K562 (cell line): ENCODE measurements at regions not wholly inside any gene's neighbourhood (a gene's known extent, or its start where the extent isn't known, plus 50 kb on each side); places are given as distances from the start of the nearest gene placed in this dataset.

Experiments
- CC2D1A ChIP-seq: fragments of 450-650 bp; IDR thresholded peaks from 2 replicates; pipeline ENCODE4 v1.6.1; 2017; ENCODE audit warnings: mild to moderate bottlenecking
- CHCHD3 ChIP-seq: fragments of 250-450 bp; sonication (Bioruptor Pico); IDR thresholded peaks from 2 replicates; pipeline ENCODE4 v2.1.2; 2022; ENCODE audit warnings: mild to moderate bottlenecking
- CUX1 ChIP-seq: fragments of 200-800 bp; sonication (Bioruptor generic); IDR thresholded peaks from 2 replicates; pipeline ENCODE4 v1.6.1; 2016; ENCODE audit warnings: missing genetic modification characterization, missing compliant biosample characterization
- HDAC6 ChIP-seq: IDR thresholded peaks from 2 replicates; pipeline ENCODE4 v1.6.1; 2012; ENCODE audit warnings: low read depth, mild to moderate bottlenecking, control low read depth, inconsistent platforms, low read length, moderate library complexity
- MCM7 ChIP-seq, 2 experiments: fragments of 450-650 bp; IDR thresholded peaks; 2 replicates each; pipeline ENCODE4 v1.6.1; 2016 to 2018
- PREB ChIP-seq: sonication (generic); formaldehyde crosslinking; IDR thresholded peaks from 2 replicates; pipeline ENCODE4 v1.8.1; 2023; ENCODE audit warnings: mild to moderate bottlenecking, missing genetic modification reagents
- RCOR1 ChIP-seq, 2 experiments: IDR thresholded peaks; 2 replicates each; pipeline ENCODE4 v1.6.1; 2012; ENCODE audit warnings: low read depth in 2 of 2, low read length in 2 of 2, borderline replicate concordance in 1 of 2, improper control_type of control experiment in 1 of 2
- SREBF2 ChIP-seq: sonication (generic); formaldehyde crosslinking; IDR thresholded peaks from 2 replicates; pipeline ENCODE4 v1.4.0; 2020; ENCODE audit warnings: mild to moderate bottlenecking, missing genetic modification reagents
- TSC22D4 ChIP-seq: fragments of 450-650 bp; IDR thresholded peaks from 2 replicates; pipeline ENCODE4 v1.6.1; 2016; ENCODE audit warnings: missing genetic modification characterization, missing biosample characterization, control low read depth
- ZNF347 ChIP-seq: fragments of 450-650 bp; formaldehyde crosslinking; IDR thresholded peaks from 2 replicates; pipeline ENCODE4 v1.4.0; 2020; ENCODE audit warnings: low read depth, mild to moderate bottlenecking, moderate library complexity
- ZNF696 ChIP-seq: fragments of 250-450 bp; sonication (Bioruptor Pico); conservative IDR thresholded peaks from 2 replicates; pipeline ENCODE4 v1.4.0; 2020; ENCODE audit warnings: mild to moderate bottlenecking, moderate library complexity
- ZNF785 ChIP-seq: fragments of 250-450 bp; sonication (Bioruptor Pico); IDR thresholded peaks from 2 replicates; pipeline ENCODE4 v1.4.0; 2020; ENCODE audit warnings: mild to moderate bottlenecking
- TF ChIP-seq, protein P1 (sequence below): fragments of 450-650 bp; IDR thresholded peaks from 2 replicates; pipeline ENCODE4 v1.6.1; 2017; ENCODE audit warnings: antibody characterized with exemption

DNA sequence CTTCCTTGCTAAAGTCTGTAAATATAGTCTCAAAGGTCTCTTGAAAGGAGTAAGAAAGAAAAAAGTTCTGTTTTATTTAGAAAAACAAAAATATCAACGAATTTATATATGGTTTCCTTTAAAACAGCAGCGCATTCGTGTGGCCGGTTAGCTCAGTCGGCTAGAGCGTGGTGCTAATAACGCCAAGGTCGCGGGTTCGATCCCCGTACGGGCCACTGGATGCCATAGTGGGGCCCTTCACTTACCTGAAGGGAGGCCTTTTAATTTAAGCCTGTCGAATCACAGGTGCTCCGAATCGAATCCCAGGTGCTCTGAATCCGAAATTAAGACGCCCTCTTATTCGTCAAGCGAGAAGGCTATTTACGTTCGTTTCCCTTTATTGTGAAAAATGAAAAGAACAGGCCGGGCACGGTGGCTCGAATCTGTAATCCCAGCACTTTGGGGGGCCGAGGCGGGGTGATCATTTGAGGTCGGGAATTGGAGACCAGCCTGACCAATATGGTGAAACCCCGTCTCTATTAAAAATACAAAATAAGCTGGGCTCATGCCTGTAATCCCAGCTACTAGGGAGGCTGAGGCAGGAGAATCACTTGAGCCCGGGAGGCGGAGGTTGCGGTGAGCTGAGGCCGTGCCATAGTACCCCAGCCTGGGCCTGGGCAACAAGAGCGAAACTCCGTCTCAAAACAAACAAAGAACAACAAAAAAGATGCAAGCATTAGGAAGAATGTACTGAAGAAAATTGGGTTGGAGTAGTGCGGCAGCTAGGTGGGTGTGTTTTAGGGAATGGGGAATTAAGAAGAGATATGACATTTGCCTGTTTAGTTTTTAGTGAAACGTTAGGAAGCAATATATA lies 195.8 kb upstream of the ZNF184 start (continued):
- TF ChIP-seq, protein P1, sequence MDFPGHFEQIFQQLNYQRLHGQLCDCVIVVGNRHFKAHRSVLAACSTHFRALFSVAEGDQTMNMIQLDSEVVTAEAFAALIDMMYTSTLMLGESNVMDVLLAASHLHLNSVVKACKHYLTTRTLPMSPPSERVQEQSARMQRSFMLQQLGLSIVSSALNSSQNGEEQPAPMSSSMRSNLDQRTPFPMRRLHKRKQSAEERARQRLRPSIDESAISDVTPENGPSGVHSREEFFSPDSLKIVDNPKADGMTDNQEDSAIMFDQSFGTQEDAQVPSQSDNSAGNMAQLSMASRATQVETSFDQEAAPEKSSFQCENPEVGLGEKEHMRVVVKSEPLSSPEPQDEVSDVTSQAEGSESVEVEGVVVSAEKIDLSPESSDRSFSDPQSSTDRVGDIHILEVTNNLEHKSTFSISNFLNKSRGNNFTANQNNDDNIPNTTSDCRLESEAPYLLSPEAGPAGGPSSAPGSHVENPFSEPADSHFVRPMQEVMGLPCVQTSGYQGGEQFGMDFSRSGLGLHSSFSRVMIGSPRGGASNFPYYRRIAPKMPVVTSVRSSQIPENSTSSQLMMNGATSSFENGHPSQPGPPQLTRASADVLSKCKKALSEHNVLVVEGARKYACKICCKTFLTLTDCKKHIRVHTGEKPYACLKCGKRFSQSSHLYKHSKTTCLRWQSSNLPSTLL, result peak; percentile 56; the same call in 1 of the 2 replicates
- TF ChIP-seq ZNF785 (CRISPR knock-in tag) (no peak), SREBF2 (peak; percentile 85; the same call in 1 of the 2 replicates), PREB (0 out of 2 replicates have a peak, but pooled peaks have one; percentile 54), HDAC6 (no peak), CC2D1A (peak; percentile 52; the same call in 1 of the 2 replicates), MCM7 (IDR thresholded peaks at IDR 0.05) (no peak), ZNF696 (CRISPR knock-in tag) (no peak), RCOR1 (IDR thresholded peaks at IDR 0.05; ENCODE audit: borderline replicate concordance in 1 of 2, low read depth in 2 of 2, low read length in 2 of 2) (peak; percentile 62 to 73; a peak in 2 of 4 replicates), TSC22D4 (no peak), CHCHD3 (CRISPR knock-in tag) (no peak), CUX1 (CRISPR knock-in tag) (peak; percentile 44; the same call in 1 of the 2 replicates), ZNF347 (CRISPR knock-in tag) (no peak)
